GM18499 (cell line): ENCODE measurements at regions not wholly inside any gene's neighbourhood (a gene's known extent, or its start where the extent isn't known, plus 50 kb on each side); places are given as distances from the start of the nearest gene placed in this dataset.

ENCODE experiments used
- ATAC-seq: cut with Tn5 transposase; IDR thresholded peaks from one replicate; pipeline ENCODE4 v1.9.1; 2021; ENCODE audit warnings: moderate number of reproducible peaks; ENCODE audit not compliant: insufficient read depth, unreplicated experiment

DNA sequence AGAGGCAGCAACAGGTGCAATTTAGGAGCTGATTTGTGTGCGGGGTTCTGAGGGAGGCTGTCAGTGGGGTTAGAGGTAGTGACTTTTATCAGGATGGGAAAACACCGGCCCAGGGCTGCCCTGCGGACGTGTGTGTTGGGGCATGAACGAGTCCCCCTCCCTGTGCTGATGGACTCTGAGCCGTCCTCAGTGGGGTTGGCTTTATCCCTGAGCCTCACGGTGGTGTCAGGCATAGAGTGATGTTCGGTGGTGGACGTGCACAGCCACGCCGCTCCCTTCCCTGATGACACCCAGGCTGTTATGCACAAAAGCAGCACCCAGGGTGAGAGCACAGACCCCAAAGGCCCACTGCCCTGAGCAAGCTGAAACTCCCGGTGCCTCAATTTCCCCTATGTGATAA lies 809.1 kb downstream of the BRD1 start:
- no peak for ATAC-seq

DNA sequence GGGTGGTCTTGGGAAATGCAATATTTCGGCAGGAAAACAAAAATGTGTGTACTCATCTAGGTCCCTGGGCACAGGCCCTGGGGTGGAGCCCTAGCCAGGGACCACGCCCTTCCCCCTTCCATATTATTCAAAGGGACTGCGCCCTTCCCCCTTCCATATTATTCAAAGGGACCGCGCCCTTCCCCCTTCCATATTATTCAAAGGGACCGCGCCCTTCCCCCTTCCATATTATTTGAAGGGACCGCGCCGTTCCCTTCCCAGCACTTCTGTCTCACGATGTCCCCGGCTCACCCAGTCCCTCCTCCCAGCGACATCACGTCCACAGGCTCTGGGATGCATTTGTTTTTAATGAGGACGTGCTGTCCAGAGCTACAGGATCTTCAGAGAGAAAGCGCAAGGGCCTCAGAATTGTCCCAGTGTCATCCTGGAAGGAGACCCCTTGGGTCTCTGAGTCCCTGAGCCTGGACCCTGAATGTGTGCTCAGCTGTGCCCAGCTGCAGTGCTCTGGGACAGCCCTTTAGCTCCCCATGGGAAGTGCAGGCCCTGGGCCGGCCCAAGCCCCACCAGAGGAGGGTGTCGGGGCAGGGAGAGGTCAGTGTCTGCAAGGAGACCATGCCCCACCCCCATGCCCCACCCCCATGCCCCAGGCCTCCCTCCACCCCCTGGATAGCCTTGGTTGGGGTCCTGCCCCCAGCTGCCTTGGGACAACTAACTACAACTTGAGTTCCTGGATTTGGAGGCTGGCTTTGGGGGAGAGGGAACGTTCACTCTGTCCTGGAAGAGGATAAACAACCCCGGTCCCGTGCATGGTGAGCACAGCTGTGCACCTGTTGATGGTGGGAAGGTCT lies 810.0 kb downstream of the BRD1 start:
- ATAC-seq, result no peak

DNA sequence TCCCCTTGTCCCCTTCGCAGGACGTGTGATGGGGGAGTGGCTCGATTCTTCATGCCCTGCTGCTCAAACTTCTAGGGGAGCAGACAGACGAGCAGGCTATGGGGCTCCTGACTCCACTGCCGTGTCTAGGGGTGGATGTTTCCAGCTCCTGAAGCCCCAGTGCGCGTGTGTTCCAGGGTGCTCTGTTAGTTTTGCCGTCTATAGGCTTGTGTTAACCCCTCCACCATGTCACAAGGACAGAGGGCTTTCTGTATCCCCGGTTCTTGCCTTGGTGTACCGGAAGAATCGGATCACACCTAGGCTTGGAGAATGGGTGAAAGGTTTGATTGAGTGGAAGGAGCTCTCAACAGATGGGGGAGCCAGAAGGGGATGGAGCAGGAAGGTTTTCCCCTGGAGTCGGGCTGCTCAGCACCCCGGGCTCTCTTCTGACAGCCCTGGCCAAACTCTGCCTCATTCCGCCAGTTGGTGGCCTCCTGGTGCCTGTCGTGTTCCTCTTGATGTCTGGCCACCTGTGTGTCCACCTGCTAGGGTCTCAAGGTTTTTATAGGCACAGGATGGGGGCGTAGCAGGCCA lies 810.7 kb downstream of the BRD1 start:
- no peak for ATAC-seq

DNA sequence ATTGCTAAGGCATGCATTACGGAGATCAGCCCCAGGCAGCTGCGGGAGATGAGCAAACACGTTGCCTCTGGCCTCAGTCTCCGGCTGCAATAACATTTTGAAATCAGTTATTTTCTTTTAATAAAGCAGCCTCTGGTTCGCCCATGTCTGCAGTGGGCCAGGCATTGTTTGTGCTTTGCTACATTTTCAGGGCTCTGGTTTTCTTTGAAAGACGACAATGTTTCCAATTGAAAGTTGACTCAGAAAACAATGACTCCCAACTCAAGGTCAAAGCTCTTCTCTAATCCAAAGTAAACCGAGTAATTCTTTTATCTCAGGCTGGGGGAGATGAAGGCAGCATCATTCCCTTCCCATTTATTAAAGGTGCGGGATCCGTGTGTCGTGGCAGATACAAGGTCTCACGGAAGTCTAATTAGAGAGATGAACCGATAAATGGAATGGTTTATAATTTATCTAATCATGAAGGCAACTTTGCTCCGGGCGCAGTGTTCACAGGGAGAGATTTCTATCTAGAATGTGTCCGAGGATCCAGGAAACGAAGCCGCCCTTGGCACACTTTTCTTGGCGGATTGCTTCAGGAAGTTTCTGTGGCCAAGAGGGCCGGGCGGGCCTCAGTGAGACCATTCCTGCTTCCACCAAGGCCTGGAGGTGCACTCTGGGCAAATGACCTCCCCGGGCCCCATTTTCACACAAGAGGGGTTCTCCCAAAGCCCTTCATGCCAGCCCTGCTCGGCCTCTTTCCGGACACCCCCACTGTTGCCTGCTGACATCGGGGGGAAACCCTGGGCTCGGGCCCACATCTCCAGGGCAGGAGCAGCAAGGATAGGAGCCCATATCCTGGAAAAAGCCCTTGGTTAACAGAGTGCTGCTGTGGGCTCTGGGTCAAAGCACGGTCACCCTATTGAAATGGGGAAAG lies 811.4 kb downstream of the BRD1 start:
- ATAC-seq, result no peak

DNA sequence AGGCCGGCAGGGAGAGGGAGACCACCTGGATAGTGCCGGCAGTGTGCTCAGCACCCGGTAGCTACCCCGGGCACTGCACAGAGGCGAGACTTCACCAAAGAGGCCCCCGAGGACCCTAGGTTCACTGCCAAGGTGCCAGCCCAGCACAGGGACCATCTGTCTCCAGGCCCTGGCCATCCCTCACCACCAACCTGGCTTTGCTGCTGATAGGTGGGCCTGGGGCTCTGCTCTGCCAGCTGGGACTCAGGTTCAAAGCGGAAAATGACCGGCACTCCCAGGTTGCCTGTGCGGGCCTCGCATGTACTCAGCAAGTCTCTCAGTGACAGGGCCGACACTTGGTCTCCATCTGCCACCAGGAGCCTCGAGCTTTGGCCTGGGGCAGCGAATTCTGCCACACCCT lies 812.2 kb downstream of the BRD1 start:
- no peak for ATAC-seq

DNA sequence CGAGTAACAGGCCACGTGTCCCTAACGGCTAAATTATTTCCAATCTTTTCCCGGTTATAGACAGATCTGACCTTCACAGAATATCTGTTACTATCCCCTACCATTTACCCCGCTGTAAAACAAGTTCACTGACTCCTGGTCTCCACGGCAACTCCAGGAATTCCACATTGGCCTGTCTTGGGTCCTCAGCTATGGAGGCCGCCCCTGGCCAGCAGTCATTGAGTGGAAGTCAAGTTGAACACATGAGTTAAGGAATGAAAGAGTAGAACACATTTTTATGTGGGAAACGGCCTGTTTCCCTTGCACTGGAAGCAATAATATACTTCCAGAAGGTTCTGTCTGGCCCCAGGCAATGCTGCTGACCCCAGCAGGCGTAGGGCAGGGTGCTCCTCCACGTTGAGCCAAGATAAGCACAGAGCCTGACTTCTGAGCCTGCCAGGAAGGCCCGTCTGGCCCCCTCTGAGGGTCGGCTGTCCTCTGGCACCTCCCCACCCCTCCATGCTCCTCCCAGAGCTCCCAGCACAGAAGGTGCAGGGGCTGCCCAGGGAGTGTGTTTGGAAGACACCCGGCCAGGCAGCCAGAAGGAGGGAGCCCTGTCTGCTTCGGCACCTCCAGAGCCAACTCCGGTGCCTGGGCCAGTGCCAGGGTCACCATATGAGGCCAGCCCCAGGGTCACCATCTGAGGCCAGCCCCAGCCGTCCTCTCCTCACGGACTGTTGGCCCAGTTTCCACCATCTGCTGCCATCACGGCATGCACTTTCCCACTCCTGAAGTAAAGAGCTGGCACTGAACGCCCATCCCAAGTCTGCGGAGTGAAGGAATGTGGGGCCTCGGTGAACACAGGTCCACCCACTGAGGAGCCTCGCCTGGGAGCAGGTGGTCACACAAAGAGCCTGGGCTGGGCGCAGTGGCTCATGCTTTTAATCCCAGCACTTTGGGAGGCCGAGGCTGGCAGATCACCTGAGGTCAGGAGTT lies 813.2 kb downstream of the BRD1 start:
- no peak for ATAC-seq

DNA sequence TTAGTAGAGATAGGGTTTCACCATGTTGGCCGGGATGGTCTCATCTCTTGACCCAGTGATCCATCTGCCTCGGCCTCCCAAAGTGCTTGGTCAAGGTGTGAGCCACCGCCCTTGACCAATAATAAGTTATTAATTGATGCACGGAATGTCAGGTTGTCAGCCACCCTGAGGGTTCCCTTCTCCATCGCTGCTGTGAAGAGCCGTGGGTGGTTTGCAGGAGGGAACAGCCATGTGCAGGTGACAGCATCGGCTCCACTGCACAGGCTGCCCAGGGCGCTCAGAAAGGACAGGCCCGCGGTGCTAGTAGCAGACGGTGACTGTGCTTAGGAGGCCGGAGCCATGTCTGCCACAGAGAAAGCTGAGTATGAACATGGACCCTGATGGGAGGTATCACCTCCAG lies 814.0 kb downstream of the BRD1 start:
- no peak for ATAC-seq

DNA sequence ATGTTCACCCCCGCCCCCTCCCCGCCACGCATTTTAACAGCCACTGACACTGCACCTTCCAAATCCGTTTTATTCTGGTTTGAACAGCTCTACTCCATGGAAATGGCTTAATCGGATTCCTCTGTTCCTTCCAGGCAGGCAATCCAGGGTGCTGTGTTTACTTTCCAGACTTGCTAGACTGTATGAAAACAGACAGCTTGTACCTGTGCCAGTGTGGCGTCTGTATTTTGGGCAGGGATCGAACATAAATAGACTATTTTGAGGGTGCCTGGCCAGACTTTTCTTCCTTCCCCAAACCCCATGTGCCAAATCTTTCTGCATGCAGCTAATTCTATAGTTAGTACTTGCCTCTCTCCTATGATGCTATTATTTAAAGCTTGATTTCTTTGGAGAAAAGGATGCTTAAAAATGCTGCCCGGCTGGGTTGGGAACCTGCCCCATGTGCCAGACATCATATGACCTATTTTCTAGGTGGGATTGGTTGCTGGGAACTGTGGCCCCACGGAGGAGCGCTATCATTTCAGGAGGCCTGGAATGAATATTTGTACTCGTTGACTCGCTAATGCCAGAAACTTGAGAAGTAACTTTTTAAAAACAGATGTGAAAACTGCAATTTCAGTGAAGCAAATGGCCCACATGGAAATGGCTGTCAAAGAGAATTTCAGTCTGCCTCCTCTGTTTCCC lies 814.8 kb downstream of the BRD1 start:
- ATAC-seq, result no peak

DNA sequence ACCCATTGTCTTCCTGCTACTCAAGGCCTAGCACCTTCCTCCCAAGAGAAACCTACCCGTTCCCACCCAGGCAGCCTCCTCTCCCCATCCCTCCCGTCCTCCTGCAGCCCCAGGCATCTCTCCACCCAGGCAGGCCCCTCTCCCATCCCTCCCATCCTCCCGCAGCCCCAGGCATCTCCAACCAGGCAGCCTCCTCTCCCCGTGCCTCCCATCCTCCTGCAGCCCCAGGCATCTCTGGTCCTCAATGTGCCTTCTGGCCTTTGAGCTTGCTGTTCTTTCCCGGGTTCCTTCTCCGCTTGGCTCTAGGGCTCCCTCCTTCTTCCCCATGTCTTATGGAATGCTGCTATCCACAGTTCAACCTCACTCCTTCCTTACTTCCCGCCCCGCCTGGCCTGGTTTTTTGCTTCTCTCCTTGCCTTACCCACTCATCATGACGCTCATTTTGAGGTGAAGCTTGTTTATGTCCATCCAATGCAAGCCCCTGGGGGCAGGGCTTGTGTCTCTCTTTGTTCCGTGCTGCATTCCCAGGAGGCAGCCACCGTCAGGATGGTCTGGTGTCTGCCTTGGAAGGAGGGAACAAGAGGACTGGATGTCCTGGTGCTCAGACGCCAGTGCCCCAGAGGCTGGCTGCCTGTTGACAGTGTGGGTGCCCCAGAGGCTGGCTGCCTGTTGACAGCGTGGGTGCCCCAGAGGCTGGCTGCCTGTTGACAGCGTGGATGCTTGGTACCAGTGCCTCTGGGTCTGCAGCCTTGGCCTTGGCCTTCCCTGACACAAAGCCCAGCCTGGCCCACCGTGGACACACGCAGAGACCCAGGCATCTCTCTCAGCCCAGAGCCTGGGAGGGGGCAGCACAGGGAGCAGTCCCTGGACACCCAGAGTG lies 815.7 kb downstream of the BRD1 start:
- no peak for ATAC-seq

DNA sequence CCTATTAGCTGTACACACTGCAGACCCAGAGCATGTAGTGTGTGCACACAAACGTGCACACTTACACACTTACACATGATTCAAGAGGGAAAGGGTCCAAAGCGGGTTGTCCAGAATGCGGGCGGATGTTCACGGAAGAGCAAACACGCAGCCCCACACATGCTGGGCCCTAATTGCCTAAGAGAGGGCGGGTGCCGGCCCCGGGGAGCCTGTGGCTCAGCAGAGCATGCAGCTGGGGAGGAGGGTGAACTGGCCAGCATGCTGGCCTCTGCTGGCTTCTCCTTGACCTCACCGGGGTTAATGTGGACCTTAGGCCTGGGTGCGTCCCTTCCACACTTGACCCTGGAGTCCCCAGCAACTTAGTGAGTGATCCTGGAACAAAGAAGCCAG lies 816.3 kb downstream of the BRD1 start:
- no peak for ATAC-seq

DNA sequence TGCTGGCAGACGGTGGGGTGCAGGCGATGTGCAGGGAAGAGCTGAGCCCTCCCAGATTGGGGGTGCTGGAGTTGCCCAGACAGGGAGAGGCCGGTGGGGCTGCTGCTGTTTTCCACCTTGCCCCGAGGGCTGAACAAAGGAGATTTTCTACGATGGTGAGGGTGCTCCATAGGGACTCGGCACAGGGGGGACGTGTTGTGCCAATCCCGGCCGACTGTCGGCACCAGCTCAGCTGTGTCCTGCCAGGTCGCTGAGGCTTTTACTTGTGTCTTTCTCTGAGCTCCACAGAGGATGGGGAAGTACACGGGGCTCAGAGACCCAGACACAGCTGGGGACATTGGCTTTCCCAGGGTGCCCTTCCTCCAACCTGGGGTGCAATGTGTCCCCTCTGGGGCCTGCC lies 816.8 kb downstream of the BRD1 start:
- ATAC-seq, result no peak

DNA sequence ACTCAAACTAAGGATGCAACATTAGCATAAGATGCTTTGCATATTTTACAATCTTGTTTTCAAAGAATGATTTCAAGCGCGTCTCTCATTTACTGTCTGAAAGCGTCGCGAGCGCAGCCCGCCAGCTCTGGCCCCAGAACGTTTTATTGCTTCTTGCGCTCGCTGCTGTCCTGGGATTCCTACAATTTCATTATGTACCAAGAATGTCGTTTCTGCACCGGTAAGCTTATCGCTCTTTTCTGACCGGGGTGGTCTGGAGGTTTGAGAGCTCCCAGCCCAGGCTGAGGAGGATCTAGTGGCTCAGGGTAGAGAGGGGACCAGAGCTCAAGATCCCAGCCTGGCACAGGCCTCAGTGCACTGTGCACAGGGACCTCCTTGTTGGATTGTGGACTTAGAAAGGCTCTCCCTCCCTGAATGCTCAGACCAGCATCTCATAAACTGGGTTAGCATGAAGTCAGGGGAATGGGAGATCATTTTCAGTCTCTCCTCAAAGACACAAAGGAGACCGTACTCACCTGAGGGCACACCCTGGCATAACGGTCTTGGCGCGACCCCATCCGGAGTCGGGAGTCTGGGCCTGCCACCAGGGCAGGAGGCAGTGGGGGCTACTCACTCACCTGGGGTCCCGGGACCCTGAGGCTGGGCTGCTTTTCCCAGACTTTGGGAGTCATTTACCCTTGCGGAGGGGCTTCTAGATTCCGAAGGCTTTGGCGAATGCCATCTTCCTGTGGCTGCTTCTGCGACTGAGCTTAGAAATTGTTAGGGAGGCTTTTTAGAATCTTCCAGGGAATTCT lies 817.4 kb downstream of the BRD1 start:
- no peak for ATAC-seq

DNA sequence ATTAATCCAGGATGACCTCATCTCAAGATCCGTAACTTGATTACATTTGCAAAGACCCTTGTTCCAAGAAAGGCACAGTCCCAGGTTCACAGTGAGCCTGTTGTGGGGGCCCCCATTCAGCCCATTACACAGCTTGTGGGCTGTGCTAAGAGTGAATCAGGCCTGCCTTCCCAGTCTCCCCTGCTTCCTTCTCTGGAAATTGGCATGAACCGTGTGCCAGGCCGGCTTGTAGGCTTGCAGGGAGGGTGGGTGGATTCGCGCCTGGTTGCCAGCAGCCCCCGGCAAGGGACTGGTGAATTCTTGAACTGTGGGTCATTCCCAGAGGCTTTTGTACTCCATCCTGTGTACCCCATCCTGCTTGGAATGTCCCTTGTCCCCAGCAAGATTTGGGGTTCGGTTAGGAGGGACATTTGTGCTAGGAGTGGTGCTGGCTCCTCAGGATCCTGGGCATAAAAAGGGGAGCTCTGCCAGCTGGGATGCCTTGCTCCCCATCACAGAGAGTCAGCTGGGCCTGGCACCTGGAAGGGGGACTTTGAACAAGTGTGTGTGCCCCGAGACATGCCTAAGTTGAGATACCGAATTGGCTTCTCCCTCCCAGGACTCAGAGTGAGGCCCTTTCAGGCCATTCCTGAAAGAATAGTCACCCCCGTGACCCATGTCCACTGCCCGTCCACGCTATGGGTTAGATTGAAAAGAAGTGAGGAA lies 818.2 kb downstream of the BRD1 start:
- ATAC-seq, result no peak

DNA sequence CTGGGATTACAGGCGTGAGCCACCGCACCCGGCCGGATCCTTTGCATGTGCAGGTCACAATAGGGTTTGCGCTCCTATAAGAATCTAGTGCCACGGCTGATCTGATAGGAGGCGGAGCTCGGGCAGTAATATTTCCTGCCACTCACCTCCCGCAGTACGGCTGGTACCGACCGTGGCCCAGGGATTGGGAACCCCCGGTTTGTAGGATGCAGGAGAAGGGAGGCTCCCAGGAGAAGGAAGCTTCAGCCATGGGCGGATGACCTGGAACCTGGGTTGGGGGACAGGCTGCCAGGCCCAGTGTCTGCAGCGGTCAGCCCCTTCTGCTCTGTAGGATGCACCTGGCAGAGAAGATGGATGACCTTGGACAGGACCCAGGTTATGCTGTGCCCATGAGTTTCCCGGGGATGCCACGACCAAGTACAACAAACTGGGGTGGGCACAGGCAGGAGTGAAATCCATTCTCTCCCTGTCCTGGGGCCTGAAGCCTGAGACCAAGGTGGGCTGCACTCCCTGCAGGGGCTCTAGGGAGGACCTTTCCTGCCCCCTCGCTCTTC lies 818.9 kb downstream of the BRD1 start:
- no peak for ATAC-seq

DNA sequence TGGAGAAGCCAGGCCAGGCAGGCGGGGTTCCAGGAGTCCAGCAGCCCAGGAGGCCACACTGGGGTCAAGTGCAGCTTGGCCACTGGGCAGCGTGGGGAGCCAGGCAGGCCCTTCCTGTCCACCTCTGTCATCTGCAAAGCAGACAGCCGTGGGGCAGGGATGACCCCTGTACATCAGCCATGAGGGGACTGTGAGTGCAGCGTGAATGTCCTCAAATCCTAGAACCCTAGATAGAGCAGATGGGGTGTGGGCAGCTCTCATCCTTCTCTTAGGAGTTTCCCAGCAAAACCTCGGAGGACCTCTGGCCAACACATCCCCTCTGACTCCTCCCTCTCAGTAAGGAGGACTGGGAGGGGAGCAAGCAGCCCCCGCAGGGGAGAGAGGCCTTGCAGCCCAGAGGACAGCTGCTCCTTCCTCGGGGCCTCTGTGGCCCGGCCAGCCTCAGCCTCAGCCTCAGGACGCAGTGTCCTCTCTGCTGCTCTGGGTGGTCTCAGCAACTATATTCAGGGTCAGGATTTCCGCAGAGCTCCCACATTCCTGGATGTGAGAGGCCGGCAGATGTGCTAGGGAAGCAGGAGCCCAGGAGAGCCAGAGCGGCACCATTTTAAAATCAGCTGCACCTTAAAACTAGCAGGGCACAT lies 820.5 kb downstream of the BRD1 start:
- no peak for ATAC-seq
